NCI-H187 (cell line): ENCODE measurements at regions not wholly inside any gene's neighbourhood (a gene's known extent, or its start where the extent isn't known, plus 50 kb on each side); places are given as distances from the start of the nearest gene placed in this dataset.
"Not testable (repeated sequence)": the region's sequence is repeated elsewhere in the genome, so short reads cannot be mapped to it uniquely, and the experiment has no call there.

Experiments
- DNase-seq, 2 experiments: peaks; one replicate each; lab custom pipeline; 2025; lab: John Stamatoyannopoulos, UW

DNA sequence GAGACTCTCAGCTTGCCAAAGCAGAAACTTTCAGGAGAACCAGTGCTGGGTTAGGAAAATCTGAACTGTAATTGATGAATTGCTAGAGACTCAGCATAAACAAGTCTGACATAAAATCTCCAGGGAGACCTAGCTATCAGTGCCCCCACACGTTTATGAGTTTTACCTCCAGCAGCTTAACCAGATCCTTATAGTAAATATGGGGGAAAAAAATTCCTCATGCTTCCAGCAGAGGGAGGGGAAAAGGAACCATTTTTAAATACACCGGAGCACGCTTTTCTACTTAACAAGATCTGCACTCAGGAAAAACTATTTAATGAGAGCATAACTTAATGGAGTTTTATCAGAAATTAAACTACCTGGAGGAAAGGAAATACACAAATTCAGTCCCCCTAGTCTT is 1040.7 kb upstream of the INTU start:
- DNase-seq = no peak

DNA sequence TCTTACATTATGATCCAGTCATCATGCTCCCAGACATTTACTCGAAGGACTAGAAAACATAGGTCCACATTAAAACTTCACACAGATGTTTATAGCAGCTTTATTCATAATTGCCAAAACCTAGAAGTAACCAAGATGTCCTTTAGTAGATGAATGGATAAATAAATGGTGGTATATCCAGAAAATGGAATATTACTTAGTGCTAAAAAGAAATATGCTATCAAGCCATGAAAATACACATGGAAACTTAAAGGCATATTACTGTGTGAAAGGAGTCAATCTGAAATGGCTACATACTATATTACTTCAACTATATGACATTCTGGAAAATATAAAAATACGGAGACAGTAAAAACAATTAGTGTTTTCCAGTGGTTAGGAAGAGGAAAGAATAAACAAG is 1039.1 kb upstream of the INTU start:
- no peak for DNase-seq

DNA sequence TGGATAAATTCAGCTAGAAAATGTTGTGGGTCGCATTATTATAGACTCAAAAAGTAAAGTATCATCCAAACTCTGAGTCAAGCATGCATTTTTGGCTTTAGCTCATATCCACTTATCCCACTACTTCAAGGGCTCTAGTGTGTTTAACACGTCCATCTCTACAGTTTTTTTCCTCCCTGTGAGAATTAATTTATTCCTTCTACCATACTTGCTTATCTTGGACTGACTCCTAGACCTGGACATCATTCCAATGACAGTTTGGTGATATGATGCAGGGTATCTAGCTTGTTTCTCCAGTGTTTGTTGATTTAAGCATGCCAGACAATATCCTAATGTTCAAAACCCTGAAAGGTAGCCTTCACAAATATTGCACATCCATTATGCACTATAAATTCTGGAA is 1037.1 kb upstream of the INTU start:
- no peak for DNase-seq

DNA sequence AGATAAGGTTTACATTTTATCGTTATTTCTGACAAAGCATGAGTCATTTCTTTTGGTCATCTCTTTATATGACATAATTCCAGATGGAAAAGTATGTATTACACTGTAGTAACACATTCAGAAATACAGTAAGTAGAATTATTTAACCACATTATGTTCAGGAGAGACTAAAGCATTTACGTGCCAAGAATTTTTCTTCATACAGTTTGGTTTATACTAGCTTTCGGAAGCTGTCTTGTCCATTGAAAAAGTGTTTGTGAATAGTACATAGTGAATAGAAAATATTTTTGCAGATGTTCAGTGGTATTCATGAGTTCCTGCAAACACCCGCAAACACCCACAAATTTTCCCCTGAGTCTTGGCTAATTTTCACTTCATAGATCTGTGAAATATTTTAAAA is 1033.0 kb upstream of the INTU start:
- no peak for DNase-seq

- no peak for DNase-seq
These were observed 1029.5 kb upstream of the INTU start for GRCh38 chr4:126603210-126603609.

DNA sequence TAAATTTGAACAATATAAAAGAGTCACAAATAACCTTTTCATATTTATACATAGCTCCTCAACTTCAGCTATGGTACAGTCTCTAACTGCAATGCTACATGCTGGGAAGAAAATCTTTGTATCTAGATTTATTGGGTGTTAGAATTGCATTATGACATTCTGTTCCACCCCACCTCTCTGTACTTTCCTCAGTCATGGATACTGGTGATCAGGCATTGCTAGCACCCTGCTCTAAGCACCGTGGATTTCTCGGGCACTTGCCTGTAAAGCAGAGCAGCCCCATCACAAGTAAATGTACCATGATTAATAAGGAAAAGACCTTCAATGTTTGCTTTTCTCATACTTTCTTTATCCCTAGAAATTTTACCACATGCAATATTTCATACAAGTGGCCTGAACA is 1028.9 kb upstream of the INTU start:
- no peak for DNase-seq

GRCh38 chr4:126604268-126604867 is 1028.4 kb upstream of the INTU start:
- DNase-seq = no peak

DNA sequence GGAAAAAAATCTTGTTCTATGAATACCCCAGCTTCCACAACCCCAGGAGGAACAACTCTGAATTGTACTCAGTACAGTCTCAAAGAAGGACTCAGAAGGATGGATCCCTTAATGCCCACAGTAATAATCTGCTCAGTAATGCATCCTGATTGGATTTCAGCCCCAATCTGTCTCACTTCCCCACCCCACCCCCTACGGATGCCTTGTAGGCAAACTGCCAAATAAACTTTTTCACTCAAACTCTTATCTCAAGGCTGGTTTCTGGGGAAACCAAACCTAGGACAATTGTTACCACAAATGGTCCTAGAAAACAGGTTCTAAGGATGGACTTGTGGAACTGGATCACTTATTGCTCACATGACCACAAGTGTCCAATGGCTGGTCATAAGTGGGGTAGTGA is 1021.8 kb upstream of the INTU start:
- DNase-seq = no peak

DNA sequence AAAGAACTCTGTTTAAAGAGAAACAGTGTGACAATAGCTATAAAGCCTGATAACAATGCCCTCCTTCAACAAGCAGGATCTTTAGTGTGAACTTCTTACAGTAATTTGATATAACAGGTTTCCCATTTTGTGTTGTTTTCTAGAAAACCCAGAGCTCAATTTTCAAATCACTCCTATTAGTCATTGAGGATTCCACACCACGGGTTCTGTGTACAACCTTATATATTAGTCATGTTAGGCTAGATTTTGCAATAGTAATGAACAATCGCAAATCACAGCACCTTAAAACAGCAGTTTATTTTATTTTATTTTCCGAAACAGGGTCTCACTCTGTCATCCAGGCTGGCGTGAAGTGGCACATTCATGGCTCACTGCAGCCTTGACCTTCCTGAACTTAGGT is 1020.9 kb upstream of the INTU start:
- no peak for DNase-seq

DNA sequence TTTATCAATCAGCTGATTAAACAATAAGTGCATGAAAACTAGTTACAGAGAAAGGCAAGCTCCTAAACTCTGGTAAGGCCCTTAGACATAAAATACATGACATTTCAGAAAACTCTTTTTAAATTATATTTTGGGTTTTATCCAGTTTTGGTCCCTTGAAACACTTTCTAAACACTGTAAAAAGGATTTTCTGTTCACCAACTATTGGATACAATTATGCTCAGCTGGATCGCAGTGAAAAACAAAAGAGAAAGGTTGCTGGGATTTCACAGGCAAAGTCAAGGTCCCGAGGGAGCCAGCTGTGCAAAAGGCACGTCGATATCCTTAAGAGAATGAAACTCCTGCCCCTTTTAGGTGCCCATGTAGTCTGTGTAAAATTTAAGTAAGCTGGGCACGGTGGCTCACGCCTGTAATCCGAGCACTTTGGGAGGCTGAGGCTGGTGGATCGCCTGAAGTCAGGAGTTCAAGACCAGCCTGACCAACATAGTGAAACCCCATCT is 1018.4 kb upstream of the INTU start:
- no peak for DNase-seq

- DNase-seq = no peak
These were observed 1016.0 kb upstream of the INTU start for GRCh38 chr4:126616795-126617194.

GRCh38 chr4:126627255-126627654 is 1005.5 kb upstream of the INTU start:
- no peak for DNase-seq

DNA sequence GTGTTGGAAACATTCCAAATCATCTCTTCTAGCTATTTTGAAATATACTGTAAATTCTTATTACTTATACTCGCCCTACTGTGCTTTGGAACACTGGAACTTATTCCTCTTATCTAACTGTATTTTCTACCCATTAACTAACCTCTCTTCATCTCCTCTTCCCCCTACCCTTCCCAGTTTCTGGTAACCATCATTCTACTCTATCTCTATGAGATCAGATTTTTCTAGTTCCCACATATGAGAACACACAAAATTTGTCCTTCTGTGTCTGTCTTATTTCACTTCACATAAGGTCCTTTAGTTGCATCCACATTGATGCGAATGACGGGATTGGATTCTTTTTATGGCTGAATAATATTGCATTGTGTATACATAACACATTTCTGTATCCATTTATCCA is 1003.8 kb upstream of the INTU start:
- no peak for DNase-seq

DNA sequence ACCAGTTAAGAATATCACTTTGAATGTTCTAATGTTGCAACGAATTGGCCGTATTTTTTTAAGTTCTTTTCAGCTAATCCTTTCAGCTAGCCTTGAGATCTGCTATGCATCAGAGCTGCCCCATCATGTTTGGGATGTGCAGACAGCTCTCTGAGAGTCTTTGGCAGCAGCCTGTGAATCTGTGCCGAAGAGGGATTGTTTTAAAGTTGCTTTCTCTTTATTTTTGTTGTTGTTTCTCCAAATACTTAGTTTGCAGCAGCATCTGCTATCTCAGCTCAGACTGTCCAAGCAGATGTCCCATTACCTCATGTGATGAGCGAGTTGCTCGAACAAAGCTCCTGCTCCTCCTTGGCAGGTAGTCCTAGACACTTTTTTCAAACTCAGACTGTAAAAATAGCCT is 1002.5 kb upstream of the INTU start:
- no peak for DNase-seq

DNA sequence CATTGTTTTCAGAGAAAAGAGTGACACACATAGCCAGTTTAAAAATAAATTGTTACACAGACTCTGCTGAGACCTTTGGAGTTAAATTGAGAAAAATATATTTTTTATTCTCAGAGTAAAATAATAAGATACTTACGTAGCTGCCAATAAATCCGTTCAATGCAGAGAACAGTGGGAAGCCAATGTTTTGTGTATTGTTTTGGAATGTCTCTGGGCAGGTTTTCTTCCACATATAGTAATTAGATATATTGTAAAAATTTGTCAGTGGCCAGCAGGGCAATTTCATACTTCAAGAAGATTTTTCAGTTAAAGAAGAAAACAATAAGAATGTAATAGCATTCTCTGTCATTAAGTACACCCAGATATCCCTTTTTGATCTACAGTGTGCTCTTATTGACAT is 999.5 kb upstream of the INTU start:
- DNase-seq = no peak

DNA sequence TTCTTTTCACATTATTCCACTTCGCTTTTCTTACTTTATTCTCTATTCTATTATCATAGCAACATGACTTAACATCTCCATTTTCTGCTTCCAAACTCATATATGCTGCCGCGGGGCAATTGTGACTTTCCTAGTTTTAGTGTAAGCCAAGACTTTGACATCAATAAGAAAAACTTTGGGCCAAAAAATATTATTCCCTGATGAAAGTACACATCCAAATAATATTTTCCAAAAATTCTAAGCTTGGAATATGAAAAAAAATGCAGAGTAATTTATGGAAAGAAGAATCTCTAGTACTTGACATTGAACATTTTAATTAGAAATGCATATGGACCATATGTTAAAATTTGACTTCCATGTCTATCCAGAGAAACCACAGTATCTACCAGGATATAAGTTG is 995.1 kb upstream of the INTU start:
- no peak for DNase-seq

DNA sequence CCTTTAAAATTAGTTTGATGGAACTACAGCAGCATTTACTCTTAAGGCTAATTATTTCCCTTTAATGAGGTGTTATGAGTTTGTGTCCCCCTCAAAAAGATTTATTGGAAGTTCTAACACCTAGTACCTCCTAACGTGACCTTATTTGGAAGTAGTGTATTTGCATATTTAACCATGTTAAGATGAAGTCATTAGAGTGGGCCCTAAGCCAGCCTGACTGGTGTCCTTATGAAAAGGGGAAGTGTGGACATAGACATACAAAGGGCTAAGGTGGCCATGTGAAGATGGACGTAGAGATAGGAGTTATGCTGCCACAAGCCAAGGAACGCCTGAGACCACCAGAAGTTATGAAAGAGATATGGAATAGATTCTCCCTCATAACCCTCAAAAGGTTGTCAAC is 985.4 kb upstream of the INTU start:
- DNase-seq = no peak

DNA sequence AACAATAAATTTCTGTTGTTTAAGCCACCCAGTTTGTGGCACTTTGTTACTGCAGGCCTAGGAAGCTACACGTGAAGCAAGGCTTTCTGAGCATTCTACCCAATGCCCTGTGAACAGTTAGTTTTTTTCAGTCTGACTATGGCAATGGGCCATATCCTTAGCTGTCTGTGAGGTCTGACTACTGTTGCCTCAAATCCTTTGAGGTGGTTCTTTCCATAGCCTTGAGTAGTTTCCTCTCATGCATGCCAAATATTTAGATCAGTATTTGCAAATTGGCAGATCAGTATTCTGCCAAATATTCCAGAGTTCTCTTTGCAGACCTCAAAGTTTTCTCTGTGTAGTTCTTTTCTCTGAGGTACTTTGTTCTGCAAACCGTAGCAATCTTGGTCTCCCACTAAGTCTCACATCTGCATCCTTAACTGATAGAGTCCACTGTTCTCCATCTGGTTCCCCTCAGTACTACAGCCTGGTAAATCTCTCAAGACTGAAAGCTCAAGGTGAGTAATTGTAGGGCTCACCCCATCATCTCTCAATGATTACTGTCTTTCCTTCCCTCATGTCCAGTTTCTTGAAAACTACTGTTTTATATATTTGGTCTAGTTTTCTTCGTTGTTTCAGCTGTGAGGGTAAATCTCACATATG is 984.9 kb upstream of the INTU start:
- no peak for DNase-seq

GRCh38 chr4:126658411-126658810 is 974.3 kb upstream of the INTU start:
- DNase-seq = no peak

DNA sequence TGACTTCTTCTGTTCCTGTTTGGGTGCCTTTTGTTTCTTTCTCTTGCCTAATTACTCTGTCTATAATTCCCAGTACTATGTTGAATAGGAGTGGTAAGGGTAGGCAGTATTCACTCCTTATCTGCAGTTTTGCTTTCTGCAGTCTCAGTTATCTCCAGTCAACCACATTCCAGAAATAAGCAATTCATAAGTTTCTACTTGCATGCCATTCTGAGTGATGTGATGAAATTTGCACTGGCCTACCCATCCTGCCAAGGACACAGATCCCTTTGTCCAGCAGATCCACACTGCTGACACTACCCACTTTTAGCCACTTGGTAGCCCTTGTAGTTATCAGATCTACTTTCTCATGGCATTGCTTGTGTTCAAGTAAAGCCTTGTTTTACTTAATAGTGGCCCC is 971.6 kb upstream of the INTU start:
- no peak for DNase-seq

- DNase-seq = no peak
These were observed 967.9 kb upstream of the INTU start for GRCh38 chr4:126664839-126665238.

- not testable (repeated sequence) for DNase-seq
These were observed 962.7 kb upstream of the INTU start for GRCh38 chr4:126670038-126670437.

DNA sequence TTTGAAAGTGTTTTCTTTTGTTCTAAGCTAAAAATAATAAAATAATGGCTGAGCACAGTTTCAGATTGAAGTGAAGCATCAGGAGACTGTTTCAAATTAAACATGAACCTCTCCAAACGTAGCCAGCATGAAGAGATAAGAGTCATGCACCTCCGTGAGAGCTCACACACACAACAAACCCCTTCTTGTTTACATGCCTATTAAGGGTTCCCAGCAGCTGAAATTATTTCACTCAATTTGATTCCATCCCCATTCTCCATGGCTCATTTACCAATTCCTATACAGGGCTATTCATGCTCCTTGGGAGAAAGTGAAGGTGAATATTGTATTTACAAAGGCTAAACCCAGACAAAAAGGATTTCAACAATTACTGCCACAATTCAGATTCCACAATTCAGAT is 954.1 kb upstream of the INTU start:
- DNase-seq = no peak

DNA sequence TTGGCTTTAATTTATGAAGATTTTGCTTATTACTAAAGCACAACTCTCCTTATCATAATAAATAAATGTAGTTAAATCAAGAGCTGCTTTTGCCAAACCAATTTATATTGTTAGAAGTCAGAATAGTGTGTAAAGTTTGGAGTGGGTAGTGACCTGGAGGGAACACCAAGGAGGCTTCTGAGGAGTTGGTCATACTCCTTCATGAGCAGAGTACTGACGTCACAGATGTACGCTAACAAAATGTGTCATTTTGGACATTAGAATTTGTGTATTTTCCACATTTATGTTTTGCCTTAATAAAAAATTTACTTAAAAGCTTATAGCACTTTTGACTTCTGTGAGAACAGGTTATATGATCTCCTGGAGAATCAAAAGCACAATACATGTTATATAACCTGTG is 953.5 kb upstream of the INTU start:
- no peak for DNase-seq
